GM12878 (cell line): ENCODE measurements at regions not wholly inside any gene's neighbourhood (a gene's known extent, or its start where the extent isn't known, plus 50 kb on each side); places are given as distances from the start of the nearest gene placed in this dataset.

Experiments
- ATAC-seq: fragments of 200-7000 bp; cut with Tn5 transposase; 3 replicates; pipeline ENCODE4 v1.9.1; 2020; ENCODE audit warnings: mild to moderate bottlenecking, moderate library complexity
- BruUV-seq: library from RNA; stranded (reverse); fragments of 400-500 nt; replicated peaks from 2 replicates; lab custom pipeline; 2021; lab: Mats Ljungman, UMichigan
- CTCF ChIA-PET: fragments of 300-600 bp; sonication (Branson Sonifier 250); formaldehyde crosslinking; extraction: SDS; loops from one replicate; lab custom pipeline; 2021; ENCODE audit warnings: inconsistent platforms; lab: Yijun Ruan, JAX
- POLR2A ChIA-PET: fragments of 350-600 bp; formaldehyde crosslinking; extraction: SDS; loops from one replicate; lab custom pipeline; 2021; ENCODE audit warnings: inconsistent platforms; lab: Charles Lee
- RAD21 ChIA-PET: fragments of 300-600 bp; sonication (Branson Sonifier 250); formaldehyde crosslinking; loops from one replicate; lab custom pipeline; 2023; ENCODE audit warnings: antibody characterized with exemption; ENCODE audit not compliant: unreplicated experiment; lab: Charles Lee
- SMC1A ChIA-PET: fragments of 300-600 bp; sonication (Branson Sonifier 250); formaldehyde crosslinking; loops from one replicate; lab custom pipeline; 2023; ENCODE audit not compliant: unreplicated experiment, uncharacterized antibody; lab: Charles Lee
- DNase-seq: peaks from one replicate; pipeline ENCODE4 v3.0.0-alpha.2; 2011; ENCODE audit warnings: low read depth, low spot score
- FAIRE-seq: peaks from 3 replicates; lab custom pipeline; 2011; peaks lifted over from hg19 to GRCh38; lab: Jason Lieb, UNC
- H2AFZ ChIP-seq: 2 replicates; pipeline ENCODE4 v1.6.0; 2011; ENCODE audit warnings: low read depth, low read length, control low read depth; ENCODE audit not compliant: control insufficient read depth
- H3K27ac ChIP-seq: 2 replicates; pipeline ENCODE4 v1.5.1; 2011; ENCODE audit warnings: control low read depth; ENCODE audit not compliant: control insufficient read depth, insufficient read depth
- H3K27me3 ChIP-seq, 2 experiments: replicated peaks in 1 of 2; 2 replicates each; pipeline versions ENCODE4 v1.6.0 to v1.6.1; 2011; ENCODE audit warnings: low read length in 1 of 2; ENCODE audit not compliant: control insufficient read depth in 2 of 2, insufficient read depth in 2 of 2
- H3K36me3 ChIP-seq, 2 experiments: 2 replicates each; pipeline ENCODE4 v1.5.1; 2011; ENCODE audit warnings: low read length in 1 of 2; ENCODE audit not compliant: control insufficient read depth in 2 of 2, insufficient read depth in 2 of 2
- H3K4me1 ChIP-seq: 2 replicates; pipeline ENCODE4 v1.6.1; 2011; ENCODE audit warnings: mild to moderate bottlenecking, low read length, moderate library complexity, mixed read lengths; ENCODE audit not compliant: control insufficient read depth, insufficient read depth
- H3K4me2 ChIP-seq: 2 replicates; pipeline ENCODE4 v1.6.0; 2011; ENCODE audit warnings: control low read depth; ENCODE audit not compliant: control insufficient read depth, insufficient read depth
- H3K4me3 ChIP-seq: fragments of 200-600 bp; sonication (generic); 2 replicates; pipeline ENCODE4 v1.5.1; 2016
- H3K79me2 ChIP-seq: 2 replicates; pipeline ENCODE4 v1.6.0; 2011; ENCODE audit warnings: low read length; ENCODE audit not compliant: control insufficient read depth, insufficient read depth
- H3K9ac ChIP-seq: 2 replicates; pipeline ENCODE4 v1.8.0; 2011; ENCODE audit warnings: low read length, control low read depth, mixed read lengths; ENCODE audit not compliant: control insufficient read depth, insufficient read depth
- H3K9me3 ChIP-seq: replicated peaks from 3 replicates; pipeline ENCODE4 v1.5.1; 2011; ENCODE audit warnings: mild to moderate bottlenecking, low read length; ENCODE audit not compliant: control insufficient read depth, insufficient read depth
- H4K20me1 ChIP-seq: 2 replicates; pipeline ENCODE4 v1.6.0; 2011; ENCODE audit not compliant: control insufficient read depth, insufficient read depth
- POU2F2 ChIP-seq: IDR thresholded peaks from 3 replicates; pipeline ENCODE4 v1.6.1; 2011; ENCODE audit warnings: low read depth, mild to moderate bottlenecking, low read length, borderline replicate concordance
- PRDM15 ChIP-seq: fragments of 450-650 bp; formaldehyde crosslinking; IDR thresholded peaks from 2 replicates; pipeline ENCODE4 v1.4.0; 2020; ENCODE audit warnings: mild to moderate bottlenecking, moderate library complexity
- REST ChIP-seq: IDR thresholded peaks from 2 replicates; pipeline ENCODE4 v1.6.1; 2012; ENCODE audit warnings: mild to moderate bottlenecking, low read depth, low read length
- SIX5 ChIP-seq: IDR thresholded peaks from 2 replicates; pipeline ENCODE4 v1.6.1; 2011; ENCODE audit warnings: mild to moderate bottlenecking, low read depth, low read length, moderate library complexity; ENCODE audit not compliant: severe bottlenecking
- STAT3 ChIP-seq: IDR thresholded peaks from 2 replicates; pipeline ENCODE4 v1.6.1; 2011; ENCODE audit warnings: low read depth, low read length, improper control_type of control experiment
- USF2 ChIP-seq: IDR thresholded peaks from 2 replicates; pipeline ENCODE4 v1.6.1; 2011; ENCODE audit warnings: low read depth, low read length, improper control_type of control experiment, borderline replicate concordance
- WGBS: methylation state at CpG from one replicate; pipeline ENCODE4 v1.1.6; 2016; ENCODE audit warnings: low lambda C conversion rate; ENCODE audit not compliant: insufficient replicate concordance, insufficient coverage; ENCODE audit errors: missing lambda C conversion rate; 5-methylcytosine and 5-hydroxymethylcytosine counted together
- in situ Hi-C: fragments of 300-500 bp; cut with MboI; formaldehyde crosslinking; loops from 9 replicates; pipeline ENCODE4 v1.14.3; 2018; ENCODE audit warnings: mixed read lengths
- intact Hi-C: fragments of 100-400 bp; cut with micrococcal nuclease; formaldehyde crosslinking; loops from one replicate; pipeline ENCODE4 v1.14.2; 2022; ENCODE audit not compliant: unreplicated experiment

GRCh38 chr10:105758209-105758998 lies 1117.3 kb downstream of the SORCS3 start:
- no peaks in the 10 kb centered on the region for H3K27me3 ChIP-seq
- RAD21 ChIA-PET = no interaction called here
- no peaks in the 10 kb centered on the region for H3K9me3 ChIP-seq
- DNase-seq = no peak
- SMC1A ChIA-PET = no interaction called here
- ATAC-seq = no peak
- no peak overlapping the region for H3K4me2 ChIP-seq
- intact Hi-C loops = no loop called here
- H4K20me1 ChIP-seq = no peaks in the 10 kb centered on the region
- POLR2A ChIA-PET = no interaction called here
- no peaks in the 10 kb centered on the region for H3K79me2 ChIP-seq
- 87% methylated on average over 2 of the region's 2 CpGs for whole genome bisulfite sequencing
- no peak overlapping the region for H3K9ac ChIP-seq
- BruUV-seq = no TSS peak
- H3K4me3 ChIP-seq = no peak overlapping the region
- in situ Hi-C loops = no loop called here
- no peak for FAIRE-seq
- H3K27ac ChIP-seq = no peak overlapping the region
- H3K4me1 ChIP-seq = no peaks in the 10 kb centered on the region
- no peak for TF ChIP-seq USF2
- no peak for TF ChIP-seq PRDM15
- TF ChIP-seq STAT3 = no peak
- no peak for TF ChIP-seq REST
- TF ChIP-seq SIX5 = no peak
- TF ChIP-seq POU2F2 = no peak
- H2AFZ ChIP-seq = no peak overlapping the region
- no peaks in the 10 kb centered on the region for H3K36me3 ChIP-seq
- CTCF ChIA-PET = no interaction called here
